SKM-1 treated with dmso at 0.1 percent for 144 hours (cell line): ENCODE measurements at regions not wholly inside any gene's neighbourhood (a gene's known extent, or its start where the extent isn't known, plus 50 kb on each side); places are given as distances from the start of the nearest gene placed in this dataset.
"Not testable (repeated sequence)": the region's sequence is repeated elsewhere in the genome, so short reads cannot be mapped to it uniquely, and the experiment has no call there.

Experiments
- DNase-seq: peaks from one replicate; lab custom pipeline; 2025; ENCODE audit not compliant: unreplicated experiment; lab: John Stamatoyannopoulos, UW

DNA sequence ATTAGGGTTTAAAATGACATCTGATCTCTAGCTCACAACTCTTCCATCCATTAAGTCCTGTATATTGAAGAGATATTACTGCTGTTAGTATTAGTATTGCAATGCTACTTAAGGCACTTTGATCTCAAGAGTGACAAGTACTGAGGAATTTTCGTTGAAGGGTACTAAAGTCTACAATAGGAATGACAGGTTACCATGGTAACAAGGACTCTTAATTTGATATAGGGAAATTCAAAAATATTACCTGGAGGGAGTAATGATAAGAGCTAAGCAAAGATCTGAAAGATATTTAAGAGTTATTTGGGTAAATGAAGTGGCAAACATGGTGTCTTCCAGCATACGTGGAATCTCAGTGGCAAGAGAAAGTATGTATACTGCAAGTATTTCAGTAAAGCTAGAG lies 518.0 kb upstream of the SLC35B3 start:
- DNase-seq: no peak

DNA sequence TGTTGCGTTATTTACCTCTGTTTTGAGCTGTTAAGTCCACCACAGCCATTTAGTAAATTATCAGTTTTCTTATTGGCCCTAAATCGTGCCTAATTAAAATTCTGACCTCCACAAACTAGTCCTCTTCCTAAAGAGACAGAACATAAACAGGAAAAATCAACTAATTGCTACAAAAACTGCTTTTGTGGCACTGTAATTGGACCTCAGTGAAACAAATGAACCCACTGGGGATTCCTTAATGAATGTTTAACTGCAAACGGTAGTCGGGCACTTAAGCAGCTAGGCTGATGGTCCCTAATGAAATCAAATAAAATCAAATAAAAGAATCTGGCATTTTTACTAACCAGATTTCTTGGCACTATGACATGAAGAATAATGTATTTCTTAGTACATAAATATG lies 513.4 kb upstream of the SLC35B3 start:
- no peak for DNase-seq

DNA sequence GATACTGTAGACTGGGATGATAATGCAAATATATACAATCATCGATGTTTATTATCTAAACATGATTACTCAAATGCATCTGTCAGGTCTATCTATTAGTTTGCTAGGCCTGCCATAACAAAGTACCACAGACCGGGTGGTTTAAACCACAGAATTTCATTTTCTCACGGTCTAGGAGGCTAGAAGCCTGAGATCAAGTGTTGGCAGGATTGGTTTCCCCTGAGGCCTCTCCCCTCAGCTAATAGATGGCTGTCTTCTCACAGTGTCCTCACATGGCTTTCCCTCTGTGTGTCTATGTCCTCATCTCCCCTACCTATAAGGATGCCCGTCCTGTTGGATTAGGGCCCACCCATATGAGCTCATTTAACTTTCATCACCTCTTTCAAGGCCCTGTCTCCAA lies 512.6 kb upstream of the SLC35B3 start:
- DNase-seq: no peak

DNA sequence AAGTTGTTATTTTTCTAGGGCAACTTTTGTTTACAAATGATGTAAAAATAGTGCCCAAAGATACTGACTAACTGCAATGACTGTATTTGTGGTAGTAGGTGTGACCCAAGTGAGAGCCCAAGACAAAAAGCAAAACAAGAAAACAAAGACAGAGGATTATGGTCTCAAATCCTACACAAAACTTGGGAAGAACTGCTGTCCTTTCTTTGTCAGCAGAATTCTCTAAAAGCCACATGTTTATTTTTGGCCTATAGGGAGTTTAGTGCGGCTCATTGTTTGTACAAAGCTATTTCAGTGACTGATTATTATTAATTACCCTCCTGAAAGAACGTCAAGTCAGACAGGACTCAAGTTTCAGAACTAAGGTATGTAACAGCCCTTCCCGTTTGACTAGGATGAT lies 509.2 kb upstream of the SLC35B3 start:
- DNase-seq: no peak

DNA sequence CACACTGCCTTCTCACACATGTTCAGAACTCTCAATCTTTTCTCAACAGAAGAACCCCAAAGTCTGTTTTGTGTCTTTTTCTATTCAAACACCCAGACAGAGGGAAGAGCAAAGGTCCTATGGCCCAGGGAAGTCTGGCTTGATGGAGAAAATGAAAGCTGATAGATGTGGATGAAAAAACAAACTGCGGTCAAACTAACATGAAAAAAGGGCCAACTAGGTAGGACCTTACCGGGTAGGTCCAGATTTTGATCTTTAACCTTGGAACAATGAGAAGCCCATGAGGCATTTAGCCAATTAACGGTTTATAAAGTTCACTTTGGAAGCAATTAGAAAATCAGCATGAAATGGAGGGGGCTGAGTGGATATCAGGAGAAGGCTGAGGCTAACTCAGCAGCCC lies 507.7 kb upstream of the SLC35B3 start:
- no peak for DNase-seq

DNA sequence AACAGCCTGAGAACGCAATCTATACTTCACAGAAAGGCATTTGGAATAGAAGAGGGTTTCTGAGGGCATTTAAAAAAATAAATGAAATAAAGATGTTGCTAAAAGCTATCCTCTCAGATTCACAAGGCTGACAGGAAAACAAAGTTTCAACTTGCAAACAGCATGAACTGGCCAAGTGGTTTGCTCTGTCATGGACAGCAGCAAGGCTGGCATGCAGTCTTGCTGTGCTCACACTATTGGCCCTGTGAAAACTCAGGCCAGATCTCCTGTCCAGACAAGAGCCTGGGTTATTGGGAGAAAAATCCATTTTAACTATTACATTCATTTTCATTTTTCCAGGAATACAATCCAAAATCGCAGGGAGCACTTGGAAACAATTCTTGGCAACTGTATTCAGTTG lies 506.2 kb upstream of the SLC35B3 start:
- DNase-seq: no peak

DNA sequence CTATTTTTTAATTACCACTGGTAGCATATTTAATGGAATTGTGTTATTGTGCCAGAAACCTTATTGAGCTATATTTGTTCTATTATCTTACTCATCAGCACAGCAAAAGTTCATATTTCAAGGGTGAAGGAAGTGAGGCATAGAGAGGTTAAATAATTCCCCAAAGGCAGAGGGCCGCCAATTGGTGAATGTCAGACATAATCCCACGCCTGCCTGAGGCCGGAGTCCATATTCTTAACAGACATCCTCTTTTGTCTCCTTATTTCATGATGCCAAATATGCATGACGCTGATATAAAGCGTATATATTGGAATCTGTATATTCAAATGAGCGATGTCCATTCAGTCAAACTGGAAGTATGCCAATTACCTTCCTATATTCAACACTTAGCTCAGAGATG lies 505.0 kb upstream of the SLC35B3 start:
- DNase-seq: no peak

DNA sequence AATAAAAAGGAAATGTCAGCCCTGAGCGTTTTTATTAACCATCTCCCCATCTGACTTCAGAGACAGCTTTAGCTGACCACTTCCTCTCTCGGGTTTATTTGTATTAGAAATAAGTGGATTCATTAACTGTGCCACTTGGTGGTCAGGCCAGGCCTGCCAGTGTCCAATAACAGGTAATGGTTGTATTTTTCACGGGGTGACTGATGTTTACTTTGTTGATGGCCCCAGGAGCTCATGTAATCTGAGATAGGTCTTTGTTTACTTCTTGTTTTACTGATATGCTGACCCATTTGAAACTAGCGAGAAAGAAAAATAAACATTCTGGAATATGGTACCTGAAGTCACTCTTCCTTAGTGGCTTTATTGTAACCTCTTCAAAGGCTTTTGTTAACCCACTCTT lies 504.3 kb upstream of the SLC35B3 start:
- no peak for DNase-seq

DNA sequence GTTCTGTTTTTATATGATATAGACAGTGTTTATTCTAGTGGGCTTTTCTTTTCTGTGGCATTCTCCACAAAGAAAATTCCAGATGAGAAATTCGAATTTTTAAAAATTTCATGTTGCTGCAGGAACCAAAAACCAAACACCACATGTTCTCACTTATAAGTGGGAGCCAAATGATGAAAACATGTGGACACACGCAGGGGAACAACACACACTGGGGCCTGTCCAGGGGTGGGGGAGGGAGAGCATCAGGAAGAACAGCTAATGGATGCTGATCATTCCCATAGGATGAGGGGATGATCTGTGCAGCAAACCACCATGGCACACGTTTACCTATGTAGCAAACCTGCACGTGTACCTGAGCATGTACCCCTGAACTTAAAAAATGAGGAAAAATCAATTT lies 499.0 kb upstream of the SLC35B3 start:
- DNase-seq: no peak

DNA sequence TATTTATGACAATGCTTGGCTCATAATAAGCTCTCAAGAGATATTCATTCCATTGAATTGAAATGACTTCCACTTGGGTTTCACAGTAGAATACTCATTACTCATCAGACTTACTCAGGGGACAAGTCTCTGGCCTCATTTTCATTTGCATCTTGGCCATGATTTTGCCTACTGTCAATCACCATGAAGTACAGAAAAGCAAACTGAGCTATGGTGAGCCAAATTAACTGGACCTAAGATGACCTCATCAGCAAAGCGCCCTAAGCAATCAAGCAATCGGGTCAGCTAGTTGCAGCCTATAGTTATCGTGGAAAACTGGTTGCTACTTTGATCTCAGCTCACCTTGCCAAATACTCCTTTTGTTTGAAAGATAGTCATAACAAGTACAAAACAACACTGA lies 494.7 kb upstream of the SLC35B3 start:
- DNase-seq: no peak

DNA sequence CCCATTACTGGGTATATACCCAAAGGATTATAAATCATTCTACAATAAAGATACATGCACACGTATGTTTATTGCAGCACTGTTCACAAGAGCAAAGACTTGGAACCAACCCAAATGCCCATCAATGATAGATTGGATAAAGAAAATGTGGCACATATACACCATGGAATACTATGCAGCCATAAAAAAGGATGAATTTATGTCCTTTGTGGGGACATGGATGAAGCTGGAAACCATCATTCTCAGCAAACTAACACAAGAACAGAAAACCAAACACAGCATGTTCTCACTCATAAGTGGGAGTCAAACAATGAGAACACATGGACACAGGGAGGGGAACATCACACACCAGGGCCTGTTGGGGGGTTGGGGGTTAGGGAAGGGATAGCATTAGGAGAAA lies 484.9 kb upstream of the SLC35B3 start:
- DNase-seq: not testable (repeated sequence)

DNA sequence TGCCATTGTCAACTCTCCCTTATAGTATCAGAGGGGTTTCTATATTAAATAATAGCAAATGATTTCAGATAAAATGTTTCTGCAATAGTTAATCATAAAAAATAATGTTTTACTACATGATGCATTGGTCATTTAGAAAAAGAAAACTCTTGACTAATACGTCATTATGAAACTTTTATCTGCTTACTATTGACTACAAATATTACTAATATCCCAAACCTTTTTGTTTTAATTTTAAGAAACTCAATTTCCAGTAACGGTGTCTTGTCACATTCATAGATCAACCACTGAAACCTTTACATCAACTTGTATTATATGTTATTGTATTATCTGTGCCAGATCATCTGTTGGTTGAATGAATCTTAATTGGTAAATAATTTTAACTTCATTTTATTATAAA lies 482.9 kb upstream of the SLC35B3 start:
- DNase-seq: no peak

DNA sequence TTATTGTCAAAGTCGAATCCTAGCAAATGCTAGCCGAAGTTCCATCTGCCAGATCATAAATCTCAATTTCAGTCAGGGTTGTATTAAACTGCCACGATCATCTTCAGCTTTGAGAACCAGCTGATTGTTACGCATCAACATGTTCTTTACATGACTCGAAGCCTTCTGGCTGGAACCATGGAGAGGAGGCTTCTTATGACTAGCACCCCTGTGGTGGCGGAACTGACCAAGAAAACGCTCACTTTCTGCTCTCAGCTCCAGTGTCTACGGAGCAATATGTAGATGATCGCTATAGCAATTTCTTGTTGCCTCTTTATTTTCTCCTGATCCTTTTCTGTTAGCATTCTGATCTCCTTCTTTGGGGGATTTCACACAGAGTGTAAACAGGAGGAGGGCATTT lies 479.4 kb upstream of the SLC35B3 start:
- DNase-seq: no peak

DNA sequence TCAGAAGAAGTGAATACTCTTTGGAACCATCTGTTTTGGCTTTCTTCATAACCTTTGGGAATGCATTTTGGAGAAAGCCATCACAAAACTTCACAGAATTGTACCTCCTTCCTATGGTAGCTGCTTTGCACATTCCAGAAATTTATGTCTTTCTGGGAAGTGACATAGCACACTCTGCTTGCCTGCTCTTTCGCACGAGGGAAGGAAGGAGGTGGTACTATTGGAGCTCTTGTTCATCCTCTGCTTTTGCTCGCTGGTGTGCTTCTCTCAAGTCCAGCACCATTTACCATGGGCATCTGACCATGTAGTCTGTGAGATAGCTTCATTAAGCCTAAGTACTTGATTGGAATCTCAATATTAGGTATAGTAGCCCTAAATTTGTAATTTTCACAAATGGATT lies 473.3 kb upstream of the SLC35B3 start:
- no peak for DNase-seq

DNA sequence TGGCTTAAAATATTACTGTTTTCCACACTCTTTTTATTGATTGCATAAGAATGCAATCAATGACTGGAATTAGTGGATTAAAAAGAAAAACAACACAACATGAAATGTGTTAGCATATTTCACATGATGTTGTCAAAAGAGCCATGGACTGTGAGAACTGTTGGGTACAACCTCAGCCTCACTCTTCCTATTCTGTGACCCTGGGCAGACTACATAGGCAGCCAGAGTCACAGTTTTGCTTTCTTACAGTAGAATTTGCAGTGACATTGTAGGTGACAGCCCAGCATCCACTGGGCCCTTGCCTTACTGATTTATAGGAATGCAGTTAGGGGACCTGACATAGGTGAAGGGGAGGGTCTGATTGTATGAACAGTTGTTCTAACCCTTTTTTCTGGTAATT lies 471.4 kb upstream of the SLC35B3 start:
- DNase-seq: no peak

DNA sequence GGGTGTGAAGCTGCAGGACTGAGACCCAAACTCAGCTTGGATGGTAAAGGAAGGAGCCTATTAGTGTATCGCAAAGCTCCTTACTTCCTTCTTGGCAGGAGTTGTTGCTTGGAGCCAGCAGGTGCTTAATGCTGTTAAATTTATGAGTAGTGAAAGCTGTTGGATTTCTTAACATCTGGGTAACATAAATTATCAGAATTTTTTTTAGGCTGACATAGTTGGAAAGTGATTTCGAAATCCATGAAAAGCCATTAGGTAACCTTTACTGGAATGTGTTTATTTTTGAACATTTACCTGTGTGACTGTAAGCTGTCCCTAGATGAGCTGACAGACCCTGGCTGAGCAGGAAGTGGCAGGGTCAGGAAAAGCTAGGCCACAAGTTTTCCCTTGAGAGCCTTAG lies 470.4 kb upstream of the SLC35B3 start:
- no peak for DNase-seq

DNA sequence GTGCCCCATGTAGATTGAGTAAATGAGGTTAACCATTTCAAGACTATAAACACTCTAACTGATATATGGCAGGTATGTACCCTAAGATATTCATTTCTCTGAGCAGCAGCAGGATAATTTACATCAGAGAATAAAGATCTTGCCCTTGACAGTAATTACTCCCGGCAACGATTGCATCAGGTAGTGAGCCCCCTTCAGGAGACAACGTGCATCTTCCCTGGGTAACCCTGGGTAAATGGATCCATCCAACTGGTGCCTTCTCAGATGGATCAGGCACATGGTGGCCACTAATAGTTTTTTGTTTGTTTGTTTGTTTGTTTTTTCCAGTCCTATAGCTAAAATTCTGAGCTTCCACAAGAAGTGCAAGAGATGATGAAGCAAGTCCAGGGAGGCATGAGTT lies 469.4 kb upstream of the SLC35B3 start:
- no peak for DNase-seq

DNA sequence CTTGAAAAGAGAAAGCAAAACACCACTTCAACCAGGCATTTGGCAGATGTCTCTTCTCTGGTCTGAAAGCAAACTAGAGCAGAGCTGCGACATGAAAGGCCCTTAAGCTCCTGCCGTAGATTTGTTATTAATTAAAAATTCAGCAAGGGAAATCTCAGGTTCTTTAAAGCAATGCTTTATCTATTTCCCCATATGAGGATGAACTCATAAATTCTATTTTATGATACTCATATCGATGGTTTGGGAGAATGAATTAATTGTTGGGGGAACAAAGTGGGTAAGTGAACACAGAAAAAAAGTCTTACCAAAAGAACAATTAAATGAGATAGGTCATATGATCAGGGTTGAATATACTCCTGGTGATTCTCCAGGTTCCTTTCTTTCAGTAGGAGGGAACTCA lies 464.7 kb upstream of the SLC35B3 start:
- no peak for DNase-seq

DNA sequence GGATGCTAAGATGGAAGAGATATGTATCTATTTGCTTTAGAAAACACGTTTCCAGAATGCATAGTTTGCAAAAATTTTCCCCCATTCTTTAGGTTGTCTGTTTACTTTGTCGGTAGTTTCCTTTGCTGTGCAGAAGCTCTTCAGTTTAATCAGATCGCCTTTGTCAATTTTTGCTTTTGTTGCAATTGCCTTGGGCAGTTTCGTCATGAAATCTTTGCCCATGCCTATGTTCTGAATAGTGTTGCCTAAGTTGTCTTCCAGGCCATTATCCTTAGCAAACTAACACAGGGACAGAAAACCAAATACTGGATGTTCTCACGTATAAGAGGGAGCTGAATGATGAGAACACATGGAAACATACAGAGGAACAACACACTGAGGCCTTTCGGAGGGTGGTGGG lies 454.2 kb upstream of the SLC35B3 start:
- DNase-seq: no peak

DNA sequence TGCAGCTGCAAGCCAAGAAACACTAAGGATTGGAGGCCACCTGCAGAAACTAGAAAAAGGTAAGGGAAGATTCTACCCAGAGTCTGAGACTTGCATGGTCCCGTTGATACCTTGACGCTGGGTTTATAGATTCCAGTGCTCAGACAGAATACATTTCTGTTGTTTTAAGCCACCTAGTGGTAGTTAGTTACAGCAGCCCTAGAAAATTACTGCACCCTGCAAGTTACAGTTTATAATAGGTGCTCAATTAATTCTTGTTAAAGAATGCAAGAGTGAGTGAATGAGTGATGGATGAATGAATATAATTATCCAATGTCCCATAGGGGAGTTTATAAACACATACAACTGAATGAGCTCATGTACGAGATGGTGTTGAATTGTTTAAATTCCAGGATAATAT lies 453.1 kb upstream of the SLC35B3 start:
- DNase-seq: peak; percentile 25

DNA sequence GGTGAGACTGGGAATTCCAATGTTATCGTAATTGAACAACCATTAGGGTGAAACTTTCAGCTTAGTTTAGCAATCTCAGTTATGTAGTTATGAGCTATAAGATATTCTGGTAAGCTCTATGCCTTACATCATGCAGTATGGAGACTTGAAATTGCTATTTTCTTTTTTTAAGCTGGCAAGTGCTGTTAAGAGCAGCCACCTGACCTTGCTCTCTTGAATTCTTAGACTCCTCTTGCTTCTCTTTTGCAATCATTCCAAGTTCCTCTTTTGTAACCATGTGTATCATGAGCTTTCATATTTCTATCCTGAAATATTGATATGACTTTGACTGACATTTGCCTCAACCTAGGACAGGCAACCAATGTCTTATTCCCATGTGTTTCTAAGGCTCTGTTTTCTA lies 446.3 kb upstream of the SLC35B3 start:
- peak; percentile 72 for DNase-seq

DNA sequence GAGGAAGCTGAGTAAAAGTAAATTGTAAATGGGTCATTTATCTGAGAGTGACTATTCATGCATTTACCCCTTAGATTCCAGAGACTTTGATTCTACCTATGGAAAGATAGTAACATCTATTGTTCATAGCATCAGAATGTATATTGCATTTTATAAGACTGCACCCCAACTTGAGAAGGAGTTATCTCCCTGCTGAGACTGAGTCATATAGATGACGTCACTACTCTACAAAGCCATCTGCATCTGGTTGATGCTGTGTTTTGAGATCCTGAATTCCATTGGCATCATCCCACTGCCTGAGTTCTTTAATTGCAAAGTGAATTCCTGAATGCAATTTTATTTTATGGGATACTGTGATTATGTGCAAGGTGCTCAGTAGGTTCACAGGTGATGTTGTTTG lies 444.0 kb upstream of the SLC35B3 start:
- no peak for DNase-seq

DNA sequence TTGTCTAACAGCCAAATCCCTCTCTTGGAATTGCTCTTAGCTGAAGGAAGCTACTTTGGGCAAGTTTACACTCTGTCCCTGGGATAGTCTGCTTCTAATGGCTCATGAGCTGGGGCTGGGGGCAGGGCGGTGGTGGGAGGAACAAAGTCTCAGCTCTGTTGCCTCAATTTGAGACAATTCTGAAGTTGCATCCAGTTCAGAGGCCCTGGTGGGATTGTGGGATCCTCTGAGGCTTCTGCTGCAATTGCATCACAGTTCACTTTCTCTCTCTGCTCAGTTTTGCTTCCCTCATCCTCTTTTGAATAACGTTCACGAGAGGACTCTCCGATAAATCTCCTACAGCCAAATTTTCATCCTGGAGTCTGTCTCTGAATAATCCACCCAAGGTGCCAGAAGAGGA lies 440.6 kb upstream of the SLC35B3 start:
- DNase-seq: peak; percentile 60

DNA sequence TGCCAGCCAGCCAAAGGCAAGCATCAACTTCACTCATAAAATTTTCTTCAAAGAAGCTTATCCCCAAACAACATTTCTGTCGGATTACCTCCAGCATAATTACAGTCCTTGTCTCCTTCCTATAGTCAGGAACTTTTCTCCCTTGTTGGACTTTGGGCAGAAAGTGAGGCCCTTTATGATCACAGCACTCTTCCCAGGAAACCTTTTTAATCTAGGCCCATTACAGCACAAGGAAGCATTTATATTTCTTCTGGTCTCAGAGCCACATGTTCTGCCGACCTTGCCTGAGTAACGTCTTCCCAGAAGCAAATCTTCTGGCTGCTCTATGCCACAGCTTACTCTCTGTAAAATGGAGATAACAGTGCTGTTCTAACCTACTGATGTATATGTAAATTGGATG lies 437.2 kb upstream of the SLC35B3 start:
- DNase-seq: no peak
